HEK293T (cell line): ENCODE measurements at regions not wholly inside any gene's neighbourhood (a gene's known extent, or its start where the extent isn't known, plus 50 kb on each side); places are given as distances from the start of the nearest gene placed in this dataset.

ENCODE experiments used
- ARNT ChIP-seq: fragments of 450-650 bp; IDR thresholded peaks from 2 replicates; pipeline ENCODE4 v1.6.1; 2017; ENCODE audit warnings: mild to moderate bottlenecking
- BHLHE40 ChIP-seq: fragments of 450-650 bp; IDR thresholded peaks from 2 replicates; pipeline ENCODE4 v1.6.1; 2016; ENCODE audit warnings: mild to moderate bottlenecking, moderate library complexity, borderline replicate concordance
- CTBP1 ChIP-seq: fragments of 450-650 bp; IDR thresholded peaks from 2 replicates; pipeline ENCODE4 v1.6.1; 2016; ENCODE audit warnings: borderline replicate concordance
- ELF4 ChIP-seq: fragments of 450-650 bp; IDR thresholded peaks from 2 replicates; pipeline ENCODE4 v1.6.1; 2017; ENCODE audit warnings: antibody characterized with exemption
- FOXA1 ChIP-seq: fragments of 450-650 bp; IDR thresholded peaks from 2 replicates; pipeline ENCODE4 v1.6.1; 2016; ENCODE audit warnings: mild to moderate bottlenecking
- FOXK2 ChIP-seq: fragments of 450-650 bp; IDR thresholded peaks from 2 replicates; pipeline ENCODE4 v1.6.1; 2016; ENCODE audit warnings: mild to moderate bottlenecking
- FOXM1 ChIP-seq: fragments of 450-650 bp; IDR thresholded peaks from 2 replicates; pipeline ENCODE4 v1.6.1; 2017; ENCODE audit warnings: mild to moderate bottlenecking, borderline replicate concordance
- HDGF ChIP-seq: fragments of 450-650 bp; IDR thresholded peaks from 2 replicates; pipeline ENCODE4 v1.6.1; 2017; ENCODE audit warnings: antibody characterized with exemption, borderline replicate concordance
- L3MBTL2 ChIP-seq: fragments of 450-650 bp; conservative IDR thresholded peaks from 2 replicates; pipeline ENCODE4 v1.6.1; 2016; ENCODE audit warnings: mild to moderate bottlenecking
- NFRKB ChIP-seq: fragments of 450-650 bp; IDR thresholded peaks from 2 replicates; pipeline ENCODE4 v1.6.1; 2016; ENCODE audit warnings: mild to moderate bottlenecking, moderate library complexity
- SP1 ChIP-seq: fragments of 450-650 bp; IDR thresholded peaks from 2 replicates; pipeline ENCODE4 v1.6.1; 2017
- SUZ12 ChIP-seq: fragments of 450-650 bp; IDR thresholded peaks from 2 replicates; pipeline ENCODE4 v1.6.1; 2016; ENCODE audit warnings: mild to moderate bottlenecking
- TARDBP ChIP-seq: fragments of 450-650 bp; IDR thresholded peaks from 2 replicates; pipeline ENCODE4 v1.6.1; 2016
- TF ChIP-seq, protein P1 (sequence below): fragments of 450-650 bp; IDR thresholded peaks from 2 replicates; pipeline ENCODE4 v1.6.1; 2016

DNA sequence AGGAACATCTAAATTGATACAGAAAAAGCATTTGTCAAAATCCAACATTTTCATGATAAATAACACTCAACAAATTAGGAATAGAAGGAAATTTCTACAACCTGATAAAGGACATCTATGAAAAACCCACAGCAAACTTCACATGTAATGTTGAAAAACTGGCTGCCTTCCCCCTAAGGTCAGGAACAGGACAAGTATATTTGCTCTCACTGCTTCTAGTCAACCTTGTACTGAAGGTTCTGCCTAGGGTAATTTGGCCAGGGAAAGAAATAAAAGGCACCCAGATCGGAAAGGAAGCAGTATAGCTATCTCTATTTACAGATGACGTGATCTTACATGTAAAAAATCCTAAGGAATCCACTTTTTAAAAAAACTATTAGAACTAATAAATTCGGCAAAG, 97.1 kb upstream of the USP9X start:
- TF ChIP-seq FOXK2 (no peak), HDGF (no peak), FOXM1 (no peak), ARNT (no peak), L3MBTL2 (no peak), ELF4 (no peak), SUZ12 (no peak), FOXA1 (no peak), SP1 (no peak), BHLHE40 (no peak), TARDBP (no peak), CTBP1 (no peak), NFRKB (no peak)
- TF ChIP-seq, protein P1, sequence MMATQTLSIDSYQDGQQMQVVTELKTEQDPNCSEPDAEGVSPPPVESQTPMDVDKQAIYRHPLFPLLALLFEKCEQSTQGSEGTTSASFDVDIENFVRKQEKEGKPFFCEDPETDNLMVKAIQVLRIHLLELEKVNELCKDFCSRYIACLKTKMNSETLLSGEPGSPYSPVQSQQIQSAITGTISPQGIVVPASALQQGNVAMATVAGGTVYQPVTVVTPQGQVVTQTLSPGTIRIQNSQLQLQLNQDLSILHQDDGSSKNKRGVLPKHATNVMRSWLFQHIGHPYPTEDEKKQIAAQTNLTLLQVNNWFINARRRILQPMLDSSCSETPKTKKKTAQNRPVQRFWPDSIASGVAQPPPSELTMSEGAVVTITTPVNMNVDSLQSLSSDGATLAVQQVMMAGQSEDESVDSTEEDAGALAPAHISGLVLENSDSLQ = no peak
